ENCODE measurements at regions not wholly inside any gene's neighbourhood (a gene's known extent, or its start where the extent isn't known, plus 50 kb on each side); places are given as distances from the start of the nearest gene placed in this dataset.

DNA sequence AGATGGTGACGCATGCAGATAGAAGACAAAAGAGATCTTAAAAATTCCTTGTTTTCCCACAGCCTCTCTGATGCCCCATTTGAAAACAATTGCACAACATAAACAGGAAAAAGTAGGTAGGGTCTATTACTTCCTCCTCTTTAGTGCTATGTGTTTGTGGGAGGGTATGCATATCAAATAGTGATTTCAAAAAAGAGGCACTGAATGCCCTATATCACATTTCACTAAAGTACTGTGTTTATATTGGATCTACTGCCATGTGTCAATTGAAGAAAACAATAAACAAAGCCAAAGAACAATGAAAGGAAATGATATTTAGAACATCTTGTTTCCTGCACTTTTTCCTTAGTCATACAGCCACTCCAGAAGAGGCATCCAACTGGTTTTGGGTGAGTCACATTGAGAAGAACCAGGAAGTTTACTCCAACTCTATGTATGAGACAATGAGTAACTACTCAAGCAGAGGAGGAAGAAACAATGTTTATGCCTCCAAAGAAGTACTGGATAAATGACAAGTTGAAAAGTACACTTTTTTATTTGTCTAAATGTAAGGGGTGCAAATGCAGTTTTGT is 583.6 kb downstream of the FBXO15 start:
- Histone ChIP-seq H3K27ac (ENCODE audit: low read depth in 2 of 2, low read length in 1 of 2) (no peak overlapping the region), H3K27me3 (ENCODE audit: control insufficient read depth in 1 of 2, insufficient read depth in 2 of 2, low read length in 2 of 2) (no peaks in the 10 kb centered on the region), H3K9me3 (ENCODE audit: control insufficient read depth in 2 of 2, insufficient read depth in 1 of 2, low read depth in 1 of 2, low read length in 1 of 2) (no peaks in the 10 kb centered on the region), H3K4me3 (ENCODE audit: low read depth in 1 of 2, low read length in 2 of 2) (no peak overlapping the region), H3K4me1 (ENCODE audit: control insufficient read depth in 2 of 2, insufficient read depth in 2 of 2, low read length in 1 of 2) (no peaks in the 10 kb centered on the region), H3K36me3 (ENCODE audit: control insufficient read depth in 2 of 2, insufficient read depth in 2 of 2, low read length in 1 of 2) (no peaks in the 10 kb centered on the region)
- WGBS, 2 donors = 88 to 89% methylated on average over 1 of the region's 1 CpG

DNA sequence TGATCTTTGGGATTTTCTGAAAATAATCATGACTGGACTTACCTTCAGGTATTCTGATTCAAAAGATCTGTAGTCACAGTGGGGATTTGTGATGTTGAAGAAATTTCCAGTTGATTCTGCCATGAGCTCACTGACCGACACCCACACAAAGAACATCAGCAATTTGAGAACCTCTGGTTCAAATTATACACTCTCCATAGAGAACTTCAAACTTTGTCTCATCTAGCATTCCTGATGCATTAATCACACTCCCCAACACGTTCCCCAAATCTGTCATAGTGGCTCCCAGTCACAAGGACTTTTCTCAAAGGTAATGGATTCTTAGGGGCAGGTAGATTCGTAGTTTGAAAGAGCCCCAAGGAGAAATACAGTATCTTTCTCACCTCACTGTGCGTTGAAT is 584.3 kb downstream of the FBXO15 start:
- Histone ChIP-seq H3K4me3 (ENCODE audit: low read depth in 1 of 2, low read length in 2 of 2) (no peak overlapping the region), H3K4me1 (ENCODE audit: control insufficient read depth in 2 of 2, insufficient read depth in 2 of 2, low read length in 1 of 2) (no peaks in the 10 kb centered on the region), H3K36me3 (ENCODE audit: control insufficient read depth in 2 of 2, insufficient read depth in 2 of 2, low read length in 1 of 2) (no peaks in the 10 kb centered on the region), H3K27me3 (ENCODE audit: control insufficient read depth in 1 of 2, insufficient read depth in 2 of 2, low read length in 2 of 2) (no peaks in the 10 kb centered on the region), H3K9me3 (ENCODE audit: control insufficient read depth in 2 of 2, insufficient read depth in 1 of 2, low read depth in 1 of 2, low read length in 1 of 2) (no peaks in the 10 kb centered on the region), H3K27ac (ENCODE audit: low read depth in 2 of 2, low read length in 1 of 2) (no peak overlapping the region)
- 66 to 69% methylated on average over 4 of the region's 4 CpGs for WGBS, 2 donors

DNA sequence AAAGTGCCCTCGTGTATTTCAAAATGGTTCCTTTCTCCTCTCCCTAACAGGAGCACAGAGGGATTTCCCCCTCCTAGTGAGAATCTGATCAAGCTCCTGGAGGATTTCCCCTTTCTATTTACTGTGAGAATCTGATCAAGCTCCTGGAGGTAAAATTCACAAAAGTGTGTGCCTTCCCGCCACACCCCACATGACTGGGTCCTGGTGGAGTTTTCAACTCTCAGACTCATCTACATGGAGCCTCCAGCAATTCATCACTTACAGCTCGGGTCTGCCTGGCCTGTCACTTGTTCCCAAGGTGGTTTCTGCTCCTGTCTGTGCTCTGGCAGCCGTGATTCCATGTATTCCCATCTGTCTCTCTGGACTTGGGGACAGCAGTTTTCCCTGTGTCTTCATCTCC is 590.7 kb downstream of the FBXO15 start:
- no peaks in the 10 kb centered on the region for H3K9me3 ChIP-seq (ENCODE audit: control insufficient read depth in 2 of 2, insufficient read depth in 1 of 2, low read depth in 1 of 2, low read length in 1 of 2)
- H3K4me3 ChIP-seq (ENCODE audit: low read depth in 1 of 2, low read length in 2 of 2) = no peak overlapping the region
- 48 to 57% methylated on average over 4 of the region's 4 CpGs for WGBS, 2 donors
- H3K36me3 ChIP-seq (ENCODE audit: control insufficient read depth in 2 of 2, insufficient read depth in 2 of 2, low read length in 1 of 2) = no peaks in the 10 kb centered on the region
- H3K4me1 ChIP-seq (ENCODE audit: control insufficient read depth in 2 of 2, insufficient read depth in 2 of 2, low read length in 1 of 2) = no peaks in the 10 kb centered on the region
- H3K27me3 ChIP-seq (ENCODE audit: control insufficient read depth in 1 of 2, insufficient read depth in 2 of 2, low read length in 2 of 2) = no peaks in the 10 kb centered on the region
- H3K27ac ChIP-seq (ENCODE audit: low read depth in 2 of 2, low read length in 1 of 2) = no peak overlapping the region

DNA sequence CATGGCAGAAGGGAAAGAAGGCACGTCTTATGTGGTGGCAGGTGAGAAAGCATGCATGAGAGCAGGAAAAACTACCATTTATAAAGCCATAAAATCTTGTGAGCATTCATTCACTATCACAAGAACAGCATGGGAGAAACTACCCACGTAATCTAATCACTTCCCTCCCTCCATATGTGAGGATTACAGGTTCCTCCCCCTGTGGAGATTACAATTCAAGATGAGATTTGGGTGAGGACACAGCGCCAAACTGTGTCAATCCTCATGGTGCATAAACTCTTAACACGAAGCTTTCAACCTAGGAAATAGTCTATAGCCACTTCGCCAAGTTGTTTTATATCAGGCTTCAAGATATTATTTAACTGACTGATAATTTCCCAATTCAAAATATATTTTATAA is 595.5 kb downstream of the FBXO15 start:
- no peak overlapping the region for H3K4me3 ChIP-seq (ENCODE audit: low read depth in 1 of 2, low read length in 2 of 2)
- H3K36me3 ChIP-seq (ENCODE audit: control insufficient read depth in 2 of 2, insufficient read depth in 2 of 2, low read length in 1 of 2) = no peaks in the 10 kb centered on the region
- 64 to 72% methylated on average over 5 of the region's 5 CpGs for WGBS, 2 donors
- H3K27ac ChIP-seq (ENCODE audit: low read depth in 2 of 2, low read length in 1 of 2) = no peak overlapping the region
- no peaks in the 10 kb centered on the region for H3K9me3 ChIP-seq (ENCODE audit: control insufficient read depth in 2 of 2, insufficient read depth in 1 of 2, low read depth in 1 of 2, low read length in 1 of 2)
- no peaks in the 10 kb centered on the region for H3K4me1 ChIP-seq (ENCODE audit: control insufficient read depth in 2 of 2, insufficient read depth in 2 of 2, low read length in 1 of 2)
- H3K27me3 ChIP-seq (ENCODE audit: control insufficient read depth in 1 of 2, insufficient read depth in 2 of 2, low read length in 2 of 2) = no peaks in the 10 kb centered on the region

DNA sequence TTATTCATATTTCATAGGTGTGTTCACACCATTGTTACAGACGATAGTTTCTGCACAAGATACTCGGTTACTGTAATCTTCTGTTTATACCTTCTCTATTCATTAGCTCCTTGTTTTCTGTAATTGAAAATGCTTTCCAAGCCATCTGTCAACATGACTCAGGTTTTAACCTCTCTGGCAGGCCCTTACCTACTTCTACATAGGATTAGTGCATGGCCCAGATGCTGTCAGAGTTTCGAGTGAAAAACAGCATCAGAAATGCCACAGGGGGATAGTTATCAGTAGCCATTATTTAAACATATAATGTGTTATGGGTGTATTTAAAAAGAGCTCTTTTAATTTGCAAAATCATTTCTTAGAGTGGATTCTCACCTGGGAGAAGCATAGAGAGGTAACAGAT is 596.4 kb downstream of the FBXO15 start:
- no peaks in the 10 kb centered on the region for H3K9me3 ChIP-seq (ENCODE audit: control insufficient read depth in 2 of 2, insufficient read depth in 1 of 2, low read depth in 1 of 2, low read length in 1 of 2)
- H3K27ac ChIP-seq (ENCODE audit: low read depth in 2 of 2, low read length in 1 of 2) = no peak overlapping the region
- no peaks in the 10 kb centered on the region for H3K36me3 ChIP-seq (ENCODE audit: control insufficient read depth in 2 of 2, insufficient read depth in 2 of 2, low read length in 1 of 2)
- no peak overlapping the region for H3K4me3 ChIP-seq (ENCODE audit: low read depth in 1 of 2, low read length in 2 of 2)
- no peaks in the 10 kb centered on the region for H3K27me3 ChIP-seq (ENCODE audit: control insufficient read depth in 1 of 2, insufficient read depth in 2 of 2, low read length in 2 of 2)
- WGBS, 2 donors = 46 to 70% methylated on average over 3 of the region's 3 CpGs
- H3K4me1 ChIP-seq (ENCODE audit: control insufficient read depth in 2 of 2, insufficient read depth in 2 of 2, low read length in 1 of 2) = no peaks in the 10 kb centered on the region

DNA sequence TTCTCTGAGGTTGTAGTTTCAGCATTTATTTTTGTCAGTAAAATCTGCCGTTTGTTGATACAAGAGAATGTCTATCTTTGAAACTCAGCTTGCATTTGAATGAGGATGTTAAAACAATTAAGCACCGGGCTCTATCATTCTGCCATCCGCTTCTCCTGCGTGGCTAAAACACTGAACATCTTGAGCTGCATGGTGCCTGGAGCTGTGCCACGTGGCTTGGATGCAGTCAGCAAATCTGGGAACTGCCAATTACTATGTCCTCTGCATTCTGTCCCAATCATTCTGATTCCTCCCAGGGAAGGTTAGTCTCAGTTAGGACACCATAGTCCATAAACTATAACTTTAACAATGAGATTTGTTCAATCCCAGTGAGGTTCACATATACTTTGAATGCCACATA is 598.4 kb downstream of the FBXO15 start:
- H3K4me1 ChIP-seq (ENCODE audit: control insufficient read depth in 2 of 2, insufficient read depth in 2 of 2, low read length in 1 of 2) = no peaks in the 10 kb centered on the region

DNA sequence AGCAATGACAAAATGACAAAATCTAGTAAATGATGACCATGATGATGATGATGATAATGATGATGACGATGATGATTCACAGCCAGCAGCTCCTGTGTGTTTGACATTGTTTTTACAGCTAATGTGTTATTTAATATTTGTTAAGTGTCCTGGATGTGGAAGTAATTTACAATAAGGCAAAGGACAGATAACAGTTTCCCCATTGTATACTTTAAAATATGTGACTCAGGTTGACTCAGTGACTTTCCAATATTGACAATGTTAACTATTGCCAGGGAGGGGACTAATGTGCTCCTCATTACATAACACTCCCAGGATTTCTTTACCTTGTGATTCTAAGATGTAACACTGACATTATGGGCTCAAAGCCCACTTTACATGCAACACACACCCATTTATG is 602.2 kb downstream of the FBXO15 start:
- Histone ChIP-seq H3K9me3 (ENCODE audit: control insufficient read depth in 2 of 2, insufficient read depth in 1 of 2, low read depth in 1 of 2, low read length in 1 of 2) (no peaks in the 10 kb centered on the region), H3K27ac (ENCODE audit: low read depth in 2 of 2, low read length in 1 of 2) (no peak overlapping the region), H3K4me3 (ENCODE audit: low read depth in 1 of 2, low read length in 2 of 2) (no peak overlapping the region), H3K36me3 (ENCODE audit: control insufficient read depth in 2 of 2, insufficient read depth in 2 of 2, low read length in 1 of 2) (no peaks in the 10 kb centered on the region), H3K27me3 (ENCODE audit: control insufficient read depth in 1 of 2, insufficient read depth in 2 of 2, low read length in 2 of 2) (no peaks in the 10 kb centered on the region), H3K4me1 (ENCODE audit: control insufficient read depth in 2 of 2, insufficient read depth in 2 of 2, low read length in 1 of 2) (no peaks in the 10 kb centered on the region)
- WGBS, 2 donors = 0 to 3% methylated on average over 1 of the region's 1 CpG

More for the DNA sequence above, 598.4 kb downstream of the FBXO15 start:
- Histone ChIP-seq H3K36me3 (ENCODE audit: control insufficient read depth in 2 of 2, insufficient read depth in 2 of 2, low read length in 1 of 2) (no peaks in the 10 kb centered on the region), H3K4me3 (ENCODE audit: low read depth in 1 of 2, low read length in 2 of 2) (no peak overlapping the region), H3K27me3 (ENCODE audit: control insufficient read depth in 1 of 2, insufficient read depth in 2 of 2, low read length in 2 of 2) (no peaks in the 10 kb centered on the region), H3K27ac (ENCODE audit: low read depth in 2 of 2, low read length in 1 of 2) (no peak overlapping the region), H3K9me3 (ENCODE audit: control insufficient read depth in 2 of 2, insufficient read depth in 1 of 2, low read depth in 1 of 2, low read length in 1 of 2) (no peaks in the 10 kb centered on the region)
- WGBS, 2 donors = 46 to 56% methylated on average over 5 of the region's 5 CpGs

DNA sequence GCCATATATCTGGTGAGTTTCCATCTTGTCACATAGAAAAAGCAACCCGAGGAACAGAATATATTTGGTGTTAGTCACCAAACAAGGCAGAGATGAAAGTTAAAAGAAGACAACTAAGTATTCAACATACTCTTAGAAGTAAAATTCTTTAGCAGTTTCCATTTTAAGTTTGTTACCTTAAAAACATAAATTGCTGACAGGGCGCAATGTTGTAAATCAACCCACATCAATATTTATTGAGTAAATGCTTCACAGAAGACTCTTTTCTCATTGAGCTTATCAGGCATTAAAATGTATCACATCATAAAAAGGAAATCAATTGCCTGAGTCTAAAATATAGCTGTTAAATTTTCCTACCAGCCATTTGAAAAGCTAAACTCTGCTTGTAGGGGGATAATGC is 603.0 kb downstream of the FBXO15 start:
- H3K27me3 ChIP-seq (ENCODE audit: control insufficient read depth in 1 of 2, insufficient read depth in 2 of 2, low read length in 2 of 2) = no peaks in the 10 kb centered on the region
- WGBS, 2 donors = 57 to 67% methylated on average over 2 of the region's 2 CpGs
- H3K9me3 ChIP-seq (ENCODE audit: control insufficient read depth in 2 of 2, insufficient read depth in 1 of 2, low read depth in 1 of 2, low read length in 1 of 2) = no peaks in the 10 kb centered on the region

DNA sequence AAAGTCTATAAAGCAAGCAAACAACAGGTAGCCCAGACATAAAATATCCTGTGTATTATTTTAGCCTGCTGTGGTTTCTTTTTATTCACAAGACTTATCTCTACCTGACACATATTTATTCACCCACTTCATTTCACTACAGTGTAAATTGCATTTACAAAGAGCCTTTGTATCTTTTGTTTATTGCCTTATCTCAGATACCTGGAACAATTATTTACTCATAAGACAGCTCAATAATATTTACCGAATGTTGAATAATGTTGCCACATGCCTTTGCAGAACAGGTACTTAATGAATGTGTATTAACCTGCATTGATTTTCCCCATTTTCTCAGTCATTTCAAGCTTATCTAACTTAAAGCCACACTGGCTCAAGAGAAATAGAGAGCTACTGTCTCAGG is 603.6 kb downstream of the FBXO15 start:
- Histone ChIP-seq H3K27ac (ENCODE audit: low read depth in 2 of 2, low read length in 1 of 2) (no peak overlapping the region), H3K36me3 (ENCODE audit: control insufficient read depth in 2 of 2, insufficient read depth in 2 of 2, low read length in 1 of 2) (no peaks in the 10 kb centered on the region), H3K27me3 (ENCODE audit: control insufficient read depth in 1 of 2, insufficient read depth in 2 of 2, low read length in 2 of 2) (no peaks in the 10 kb centered on the region), H3K4me1 (ENCODE audit: control insufficient read depth in 2 of 2, insufficient read depth in 2 of 2, low read length in 1 of 2) (no peaks in the 10 kb centered on the region), H3K9me3 (ENCODE audit: control insufficient read depth in 2 of 2, insufficient read depth in 1 of 2, low read depth in 1 of 2, low read length in 1 of 2) (no peaks in the 10 kb centered on the region), H3K4me3 (ENCODE audit: low read depth in 1 of 2, low read length in 2 of 2) (no peak overlapping the region)
- 44 to 45% methylated on average over 1 of the region's 1 CpG for WGBS, 2 donors

More for the DNA sequence above, 603.0 kb downstream of the FBXO15 start:
- Histone ChIP-seq H3K27ac (ENCODE audit: low read depth in 2 of 2, low read length in 1 of 2) (no peak overlapping the region), H3K4me1 (ENCODE audit: control insufficient read depth in 2 of 2, insufficient read depth in 2 of 2, low read length in 1 of 2) (no peaks in the 10 kb centered on the region), H3K4me3 (ENCODE audit: low read depth in 1 of 2, low read length in 2 of 2) (no peak overlapping the region), H3K36me3 (ENCODE audit: control insufficient read depth in 2 of 2, insufficient read depth in 2 of 2, low read length in 1 of 2) (no peaks in the 10 kb centered on the region)

DNA sequence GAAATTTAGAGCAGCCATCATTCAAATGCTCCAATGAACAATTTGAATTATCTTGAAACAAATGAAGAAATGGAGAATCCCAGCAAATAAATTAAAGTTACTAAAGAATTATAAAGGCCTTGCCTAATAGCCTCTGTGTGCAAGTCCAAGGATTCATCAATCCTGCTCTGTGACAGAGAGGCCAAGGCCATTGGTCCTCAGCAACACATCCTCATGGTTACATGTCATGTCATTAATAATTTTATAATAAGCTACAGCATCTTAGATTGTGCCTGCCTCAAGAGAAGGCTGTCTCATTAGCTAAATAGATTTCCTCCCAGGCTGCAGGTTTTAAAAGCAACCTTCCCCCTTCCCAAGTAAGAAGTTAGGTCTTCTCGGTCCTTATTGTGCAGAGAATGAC is 611.6 kb downstream of the FBXO15 start:
- Histone ChIP-seq H3K4me1 (ENCODE audit: control insufficient read depth in 2 of 2, insufficient read depth in 2 of 2, low read length in 1 of 2) (no peaks in the 10 kb centered on the region), H3K9me3 (ENCODE audit: control insufficient read depth in 2 of 2, insufficient read depth in 1 of 2, low read depth in 1 of 2, low read length in 1 of 2) (no peaks in the 10 kb centered on the region), H3K27ac (ENCODE audit: low read depth in 2 of 2, low read length in 1 of 2) (no peak overlapping the region), H3K27me3 (ENCODE audit: control insufficient read depth in 1 of 2, insufficient read depth in 2 of 2, low read length in 2 of 2) (no peaks in the 10 kb centered on the region), H3K36me3 (ENCODE audit: control insufficient read depth in 2 of 2, insufficient read depth in 2 of 2, low read length in 1 of 2) (no peaks in the 10 kb centered on the region), H3K4me3 (ENCODE audit: low read depth in 1 of 2, low read length in 2 of 2) (no peak overlapping the region)
- 96 to 97% methylated on average over 1 of the region's 1 CpG for WGBS, 2 donors
